GM19328 (cell line): ENCODE measurements at regions not wholly inside any gene's neighbourhood (a gene's known extent, or its start where the extent isn't known, plus 50 kb on each side); places are given as distances from the start of the nearest gene placed in this dataset.
A peak's percentile ranks its signal among the peaks of the same experiment; 100 is the strongest.
"Not testable (repeated sequence)": the region's sequence is repeated elsewhere in the genome, so short reads cannot be mapped to it uniquely, and the experiment has no call there.

ENCODE experiments used
- ATAC-seq: cut with Tn5 transposase; IDR thresholded peaks from one replicate; pipeline ENCODE4 v1.9.1; 2021; ENCODE audit warnings: mild to moderate bottlenecking, moderate library complexity; ENCODE audit not compliant: unreplicated experiment

- no peak for ATAC-seq
Observed at GRCh38 chr3:106293161-106293560, 424.3 kb upstream of the CBLB start.

- ATAC-seq: no peak
Observed at GRCh38 chr3:106294121-106294520, 425.3 kb upstream of the CBLB start.

GRCh38 chr3:106296062-106296461, 427.2 kb upstream of the CBLB start:
- no peak for ATAC-seq

GRCh38 chr3:106299300-106300098, 430.7 kb upstream of the CBLB start:
- ATAC-seq: peak; percentile 49

GRCh38 chr3:106302451-106303221, 433.8 kb upstream of the CBLB start:
- peak; percentile 84 for ATAC-seq

GRCh38 chr3:106303766-106304165, 435.0 kb upstream of the CBLB start:
- ATAC-seq: no peak

- ATAC-seq: no peak
Observed at GRCh38 chr3:106305127-106305526, 436.3 kb upstream of the CBLB start.

- ATAC-seq: no peak
Observed at GRCh38 chr3:106305882-106306435, 437.1 kb upstream of the CBLB start.

- ATAC-seq: no peak
Observed at GRCh38 chr3:106309274-106309673, 440.5 kb upstream of the CBLB start.

- ATAC-seq: not testable (repeated sequence)
Observed at GRCh38 chr3:106309798-106310197, 441.0 kb upstream of the CBLB start.

- no peak for ATAC-seq
Observed at GRCh38 chr3:106317141-106318055, 448.6 kb upstream of the CBLB start.

- not testable (repeated sequence) for ATAC-seq
Observed at GRCh38 chr3:106321438-106321837, 452.6 kb upstream of the CBLB start.

GRCh38 chr3:106323586-106323985, 454.8 kb upstream of the CBLB start:
- ATAC-seq: no peak

- ATAC-seq: no peak
Observed at GRCh38 chr3:106326941-106327695, 458.3 kb upstream of the CBLB start.

GRCh38 chr3:106327696-106328025, 458.8 kb upstream of the CBLB start:
- no peak for ATAC-seq

- ATAC-seq: no peak
Observed at GRCh38 chr3:106328224-106328623, 459.4 kb upstream of the CBLB start.

GRCh38 chr3:106329521-106329920, 460.7 kb upstream of the CBLB start:
- ATAC-seq: no peak

GRCh38 chr3:106331636-106332035, 462.8 kb upstream of the CBLB start:
- no peak for ATAC-seq

- ATAC-seq: no peak
Observed at GRCh38 chr3:106332129-106332528, 463.3 kb upstream of the CBLB start.

- no peak for ATAC-seq
Observed at GRCh38 chr3:106332884-106333283, 464.1 kb upstream of the CBLB start.
